ENCODE measurements at regions not wholly inside any gene's neighbourhood (a gene's known extent, or its start where the extent isn't known, plus 50 kb on each side); places are given as distances from the start of the nearest gene placed in this dataset.

DNA sequence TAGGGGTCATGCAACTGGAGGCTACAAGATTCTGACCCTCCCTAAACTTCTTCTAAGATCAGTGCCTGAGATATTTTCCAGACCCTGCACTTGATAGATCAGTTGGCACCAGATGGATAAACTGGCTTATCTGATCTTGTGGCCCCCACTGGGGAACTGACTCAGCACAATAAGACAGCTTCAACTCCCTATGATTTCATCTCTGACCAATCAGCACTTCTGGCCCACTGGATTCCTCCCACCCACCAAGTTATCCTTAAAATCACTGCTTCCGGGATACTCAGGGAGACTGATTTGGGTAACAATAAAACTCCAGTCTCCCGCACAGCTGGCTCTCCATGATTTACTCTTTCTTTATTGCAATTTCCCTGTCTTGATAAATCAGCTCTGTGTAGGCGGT, 2180.4 kb upstream of the WWC1 start:
- Histone ChIP-seq H3K4me3 (replicated peaks in 1 of 3; ENCODE audit: insufficient read depth in 1 of 3, low read depth in 1 of 3, low read length in 3 of 3) (no peak overlapping the region), H3K79me2 (ENCODE audit: control insufficient read depth, insufficient read depth, low read length) (no peaks in the 10 kb centered on the region), H2AFZ (ENCODE audit: low read depth, low read length) (no peak overlapping the region), H3K9ac (replicated peaks; ENCODE audit: extremely low read depth, insufficient read depth, low read length) (no peak overlapping the region), H3K36me3 (ENCODE audit: control insufficient read depth in 2 of 2, extremely low read depth in 1 of 2, insufficient read depth in 2 of 2, low read length in 2 of 2) (no peaks in the 10 kb centered on the region), H3K4me2 (ENCODE audit: insufficient read depth, low read length) (no peak overlapping the region), H3K9me3 (replicated peaks; ENCODE audit: control insufficient read depth, insufficient read depth, low read length) (peaks cover 5% of the 10 kb centered on the region), H3K4me1 (ENCODE audit: control insufficient read depth, extremely low read depth, insufficient read depth, low read length) (no peaks in the 10 kb centered on the region), H3K9me1 (replicated peaks; ENCODE audit: control insufficient read depth, extremely low read depth, insufficient read depth, low read length) (no peaks in the 10 kb centered on the region), H4K20me1 (replicated peaks; ENCODE audit: control insufficient read depth, extremely low read depth, insufficient read depth, low read length) (no peaks in the 10 kb centered on the region), H3K27me3 (ENCODE audit: control insufficient read depth in 2 of 2, insufficient read depth in 2 of 2, low read length in 2 of 2) (no peaks in the 10 kb centered on the region), H3K27ac (ENCODE audit: insufficient read depth, low read depth, low read length) (no peak overlapping the region)
- POLR2A ChIA-PET: no interaction called here
- CTCF ChIA-PET: no interaction called here
- TF ChIP-seq POLR2AphosphoS5 (IDR thresholded peaks at IDR 0.05; ENCODE audit: insufficient read depth, low read depth, low read length): no peak
- TF ChIP-seq GATA2 (IDR thresholded peaks at IDR 0.05; ENCODE audit: insufficient read depth, insufficient read length, low read depth, low read length): no peak
- TF ChIP-seq, protein P1, sequence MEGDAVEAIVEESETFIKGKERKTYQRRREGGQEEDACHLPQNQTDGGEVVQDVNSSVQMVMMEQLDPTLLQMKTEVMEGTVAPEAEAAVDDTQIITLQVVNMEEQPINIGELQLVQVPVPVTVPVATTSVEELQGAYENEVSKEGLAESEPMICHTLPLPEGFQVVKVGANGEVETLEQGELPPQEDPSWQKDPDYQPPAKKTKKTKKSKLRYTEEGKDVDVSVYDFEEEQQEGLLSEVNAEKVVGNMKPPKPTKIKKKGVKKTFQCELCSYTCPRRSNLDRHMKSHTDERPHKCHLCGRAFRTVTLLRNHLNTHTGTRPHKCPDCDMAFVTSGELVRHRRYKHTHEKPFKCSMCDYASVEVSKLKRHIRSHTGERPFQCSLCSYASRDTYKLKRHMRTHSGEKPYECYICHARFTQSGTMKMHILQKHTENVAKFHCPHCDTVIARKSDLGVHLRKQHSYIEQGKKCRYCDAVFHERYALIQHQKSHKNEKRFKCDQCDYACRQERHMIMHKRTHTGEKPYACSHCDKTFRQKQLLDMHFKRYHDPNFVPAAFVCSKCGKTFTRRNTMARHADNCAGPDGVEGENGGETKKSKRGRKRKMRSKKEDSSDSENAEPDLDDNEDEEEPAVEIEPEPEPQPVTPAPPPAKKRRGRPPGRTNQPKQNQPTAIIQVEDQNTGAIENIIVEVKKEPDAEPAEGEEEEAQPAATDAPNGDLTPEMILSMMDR (IDR thresholded peaks at IDR 0.05; ENCODE audit: extremely low read depth in 1 of 2, insufficient read depth in 1 of 2, low read depth in 1 of 2, low read length in 2 of 2): no peak
- no peak for TF ChIP-seq EZH2 (IDR thresholded peaks at IDR 0.05; ENCODE audit: borderline replicate concordance, low read depth, low read length, severe bottlenecking)
- TF ChIP-seq MYC (IDR thresholded peaks at IDR 0.05; ENCODE audit: low read depth, low read length): no peak
- no peak for TF ChIP-seq FOS (IDR thresholded peaks at IDR 0.05; ENCODE audit: borderline replicate concordance, insufficient read depth, low read length)
- no peak for TF ChIP-seq JUN (IDR thresholded peaks at IDR 0.05; ENCODE audit: borderline replicate concordance, insufficient read depth, insufficient read length, low read depth)
- TF ChIP-seq POLR2A (IDR thresholded peaks at IDR 0.05; ENCODE audit: low read depth, low read length): no peak
- TF ChIP-seq, protein P2, sequence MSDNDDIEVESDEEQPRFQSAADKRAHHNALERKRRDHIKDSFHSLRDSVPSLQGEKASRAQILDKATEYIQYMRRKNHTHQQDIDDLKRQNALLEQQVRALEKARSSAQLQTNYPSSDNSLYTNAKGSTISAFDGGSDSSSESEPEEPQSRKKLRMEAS (IDR thresholded peaks at IDR 0.05; ENCODE audit: insufficient read depth, insufficient read length): no peak
- no TSS peak for BruUV-seq (replicated peaks)
- no peak for FAIRE-seq
- DNase-seq (ENCODE audit: low read depth, low spot score): no peak
- intact Hi-C loops (cut with micrococcal nuclease) (no loop called here), dilution Hi-C loops (cut with MboI; ENCODE audit: extremely low pct_ligation_motif_present, low sequenced_read_pairs) (no loop called here)

Data from endothelial cell of umbilical vein (primary cell).